ENCODE measurements at regions not wholly inside any gene's neighbourhood (a gene's known extent, or its start where the extent isn't known, plus 50 kb on each side); places are given as distances from the start of the nearest gene placed in this dataset.
"Not testable (repeated sequence)": the region's sequence is repeated elsewhere in the genome, so short reads cannot be mapped to it uniquely, and the experiment has no call there.

GRCh38 chr18:39311111-39311712 is 1745.6 kb upstream of the CELF4 start:
- Histone ChIP-seq H3K9ac (ENCODE audit: extremely low read depth, low read length, poor library complexity, severe bottlenecking) (no peak overlapping the region), H3K4me3 (ENCODE audit: low read length) (no peak overlapping the region), H3K27me3 (ENCODE audit: control insufficient read depth, insufficient read depth, low read length, poor library complexity, severe bottlenecking) (no peaks in the 10 kb centered on the region), H3K9me3 (ENCODE audit: control insufficient read depth, low read length) (peaks cover 6% of the 10 kb centered on the region), H3K36me3 (ENCODE audit: control insufficient read depth, insufficient read depth, low read length) (no peaks in the 10 kb centered on the region), H3K27ac (ENCODE audit: low read depth, low read length) (no peak overlapping the region), H3K4me1 (ENCODE audit: control insufficient read depth, insufficient read depth, low read length) (no peaks in the 10 kb centered on the region)
- DNase-seq: no peak
- Mint-ChIP-seq H3K4me1 (no peaks in the 10 kb centered on the region), H3K27ac (no peak overlapping the region), H3K27me3 (ENCODE audit: insufficient read depth) (no peaks in the 10 kb centered on the region), H3K9me3 (peaks cover 32% of the 10 kb centered on the region), H3K4me3 (no peak overlapping the region), H3K36me3 (ENCODE audit: low read depth) (peaks cover 17% of the 10 kb centered on the region)
- WGBS, 2 experiments (ENCODE audit: insufficient coverage in 1 of 2, insufficient read length in 1 of 2): 92 to 100% methylated on average over 5 to 6 of the region's 7 CpGs
- no peak for TF ChIP-seq CTCF (conservative IDR thresholded peaks at IDR 0.05)

GRCh38 chr18:39308931-39309521 is 1743.4 kb upstream of the CELF4 start:
- DNase-seq; H3K36me3 ChIP-seq (ENCODE audit: control insufficient read depth, insufficient read depth, low read length); H3K4me1 Mint-ChIP-seq; H3K4me1 ChIP-seq (ENCODE audit: control insufficient read depth, insufficient read depth, low read length); H3K9me3 ChIP-seq (ENCODE audit: control insufficient read depth, low read length); H3K27me3 Mint-ChIP-seq (ENCODE audit: insufficient read depth); H3K9ac ChIP-seq (ENCODE audit: extremely low read depth, low read length, poor library complexity, severe bottlenecking); H3K27ac ChIP-seq (ENCODE audit: low read depth, low read length); H3K4me3 ChIP-seq (ENCODE audit: low read length); H3K27ac Mint-ChIP-seq; H3K4me3 Mint-ChIP-seq; H3K27me3 ChIP-seq (ENCODE audit: control insufficient read depth, insufficient read depth, low read length, poor library complexity, severe bottlenecking): not testable (repeated sequence)
- WGBS, 2 experiments (ENCODE audit: insufficient coverage in 1 of 2, insufficient read length in 1 of 2): 94 to 95% methylated on average over 23 to 36 of the region's 36 CpGs
- Mint-ChIP-seq H3K9me3 (peaks cover 32% of the 10 kb centered on the region), H3K36me3 (ENCODE audit: low read depth) (peaks cover 17% of the 10 kb centered on the region)

- peaks cover 31% of the 10 kb centered on the region for H3K9me3 Mint-ChIP-seq
- no peak overlapping the region for H3K27ac Mint-ChIP-seq
- WGBS, 2 experiments (ENCODE audit: insufficient coverage in 1 of 2, insufficient read length in 1 of 2): 71 to 83% methylated on average over 1 of the region's 1 CpG
- H3K36me3 Mint-ChIP-seq (ENCODE audit: low read depth): peaks cover 14% of the 10 kb centered on the region
- H3K27me3 Mint-ChIP-seq (ENCODE audit: insufficient read depth): no peaks in the 10 kb centered on the region
- no peak overlapping the region for H3K9ac ChIP-seq (ENCODE audit: extremely low read depth, low read length, poor library complexity, severe bottlenecking)
- peaks cover 11% of the 10 kb centered on the region for H3K9me3 ChIP-seq (ENCODE audit: control insufficient read depth, low read length)
- H3K4me1 ChIP-seq (ENCODE audit: control insufficient read depth, insufficient read depth, low read length): no peaks in the 10 kb centered on the region
- no peaks in the 10 kb centered on the region for H3K27me3 ChIP-seq (ENCODE audit: control insufficient read depth, insufficient read depth, low read length, poor library complexity, severe bottlenecking)
- H3K36me3 ChIP-seq (ENCODE audit: control insufficient read depth, insufficient read depth, low read length): no peaks in the 10 kb centered on the region
- no peaks in the 10 kb centered on the region for H3K4me1 Mint-ChIP-seq
- H3K4me3 Mint-ChIP-seq: no peak overlapping the region
- H3K27ac ChIP-seq (ENCODE audit: low read depth, low read length): no peak overlapping the region
- DNase-seq: no peak
- TF ChIP-seq CTCF (conservative IDR thresholded peaks at IDR 0.05): no peak
- no peak overlapping the region for H3K4me3 ChIP-seq (ENCODE audit: low read length)
Measured at GRCh38 chr18:39305766-39306165, 1740.2 kb upstream of the CELF4 start.

- no peak overlapping the region for H3K4me3 Mint-ChIP-seq
- peaks cover 3% of the 10 kb centered on the region for H3K9me3 Mint-ChIP-seq
- H3K4me1 Mint-ChIP-seq: no peaks in the 10 kb centered on the region
- no peaks in the 10 kb centered on the region for H3K27me3 Mint-ChIP-seq (ENCODE audit: insufficient read depth)
- no peaks in the 10 kb centered on the region for H3K27me3 ChIP-seq (ENCODE audit: control insufficient read depth, insufficient read depth, low read length, poor library complexity, severe bottlenecking)
- no peak overlapping the region for H3K27ac ChIP-seq (ENCODE audit: low read depth, low read length)
- no peak overlapping the region for H3K9ac ChIP-seq (ENCODE audit: extremely low read depth, low read length, poor library complexity, severe bottlenecking)
- H3K4me3 ChIP-seq (ENCODE audit: low read length): no peak overlapping the region
- no peak for DNase-seq
- H3K9me3 ChIP-seq (ENCODE audit: control insufficient read depth, low read length): peaks cover 5% of the 10 kb centered on the region
- no peaks in the 10 kb centered on the region for H3K36me3 ChIP-seq (ENCODE audit: control insufficient read depth, insufficient read depth, low read length)
- no peak overlapping the region for H3K27ac Mint-ChIP-seq
- peaks cover 2% of the 10 kb centered on the region for H3K36me3 Mint-ChIP-seq (ENCODE audit: low read depth)
- TF ChIP-seq CTCF (conservative IDR thresholded peaks at IDR 0.05): no peak
- no peaks in the 10 kb centered on the region for H3K4me1 ChIP-seq (ENCODE audit: control insufficient read depth, insufficient read depth, low read length)
Measured at GRCh38 chr18:39302481-39302880, 1736.9 kb upstream of the CELF4 start.

All from endodermal cell (in vitro differentiated cells).